ENCODE measurements at regions not wholly inside any gene's neighbourhood (a gene's known extent, or its start where the extent isn't known, plus 50 kb on each side); places are given as distances from the start of the nearest gene placed in this dataset.

- no peak for TF ChIP-seq CTCF (IDR thresholded peaks at IDR 0.05; ENCODE audit: insufficient read depth, low read length, poor library complexity, severe bottlenecking)
- no peak overlapping the region for H3K4me3 ChIP-seq (replicated peaks; ENCODE audit: low read depth, low read length)
- DNase-seq (ENCODE audit: extremely low read depth, insufficient read length) = no peak
- H3K27me3 ChIP-seq (replicated peaks; ENCODE audit: control insufficient read depth, insufficient read depth, low read length) = no peaks in the 10 kb centered on the region
- H3K36me3 ChIP-seq (ENCODE audit: control insufficient read depth, insufficient read depth, low read length) = no peaks in the 10 kb centered on the region
Measured at GRCh38 chr12:97757481-97758193, 295.0 kb downstream of the RMST start.

- no peaks in the 10 kb centered on the region for H3K36me3 ChIP-seq (ENCODE audit: control insufficient read depth, insufficient read depth, low read length)
- no peak for DNase-seq (ENCODE audit: extremely low read depth, insufficient read length)
- no peaks in the 10 kb centered on the region for H3K27me3 ChIP-seq (replicated peaks; ENCODE audit: control insufficient read depth, insufficient read depth, low read length)
- no peak for TF ChIP-seq CTCF (IDR thresholded peaks at IDR 0.05; ENCODE audit: insufficient read depth, low read length, poor library complexity, severe bottlenecking)
- no peak overlapping the region for H3K4me3 ChIP-seq (replicated peaks; ENCODE audit: low read depth, low read length)
Measured at GRCh38 chr12:97758194-97758501, 295.5 kb downstream of the RMST start.

DNA sequence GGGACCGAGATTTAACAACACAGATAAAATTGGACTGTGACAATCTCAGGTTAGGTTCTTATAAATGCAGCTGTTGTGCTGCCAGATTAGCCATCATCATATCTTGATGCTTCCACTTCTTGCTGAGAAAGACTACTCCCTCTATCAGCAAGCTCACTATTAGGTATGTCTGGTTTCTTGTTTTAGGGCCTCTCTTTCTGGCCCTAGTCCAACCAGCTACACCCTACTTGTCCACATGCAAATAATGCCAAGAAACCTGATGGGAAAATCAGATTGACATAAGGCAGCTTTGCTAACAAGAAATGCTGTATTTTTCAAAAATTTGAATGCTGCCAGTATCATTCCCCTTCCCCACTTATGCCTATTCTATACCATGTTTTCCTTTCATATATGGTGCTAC, 296.0 kb downstream of the RMST start:
- no peak for TF ChIP-seq CTCF (IDR thresholded peaks at IDR 0.05; ENCODE audit: insufficient read depth, low read length, poor library complexity, severe bottlenecking)
- H3K4me3 ChIP-seq (replicated peaks; ENCODE audit: low read depth, low read length) = no peak overlapping the region
- DNase-seq (ENCODE audit: extremely low read depth, insufficient read length) = no peak
- H3K27me3 ChIP-seq (replicated peaks; ENCODE audit: control insufficient read depth, insufficient read depth, low read length) = no peaks in the 10 kb centered on the region
- H3K36me3 ChIP-seq (ENCODE audit: control insufficient read depth, insufficient read depth, low read length) = no peaks in the 10 kb centered on the region

DNA sequence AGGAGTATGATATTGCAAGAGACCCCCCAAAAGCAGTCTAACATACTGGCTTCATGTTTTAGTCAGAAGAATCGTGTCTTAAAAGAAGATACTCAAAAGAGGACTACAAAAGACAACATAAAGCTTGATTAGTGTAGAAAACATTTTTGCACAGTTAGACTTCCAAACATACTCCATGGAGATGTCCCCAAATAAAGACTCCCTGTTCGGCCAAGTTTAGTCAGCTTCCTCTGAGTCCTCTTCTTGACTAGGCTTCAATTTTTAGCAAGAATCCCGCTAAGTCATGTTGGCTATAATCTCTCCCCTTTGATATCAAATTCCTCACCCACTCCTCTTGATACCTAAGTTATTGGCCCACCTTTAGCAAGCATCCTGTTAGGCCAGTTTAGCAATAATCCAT, 298.0 kb downstream of the RMST start:
- no peak for DNase-seq (ENCODE audit: extremely low read depth, insufficient read length)
- no peak for TF ChIP-seq CTCF (IDR thresholded peaks at IDR 0.05; ENCODE audit: insufficient read depth, low read length, poor library complexity, severe bottlenecking)
- Histone ChIP-seq H3K27me3 (replicated peaks; ENCODE audit: control insufficient read depth, insufficient read depth, low read length) (no peaks in the 10 kb centered on the region), H3K36me3 (ENCODE audit: control insufficient read depth, insufficient read depth, low read length) (no peaks in the 10 kb centered on the region), H3K4me3 (replicated peaks; ENCODE audit: low read depth, low read length) (no peak overlapping the region)

DNA sequence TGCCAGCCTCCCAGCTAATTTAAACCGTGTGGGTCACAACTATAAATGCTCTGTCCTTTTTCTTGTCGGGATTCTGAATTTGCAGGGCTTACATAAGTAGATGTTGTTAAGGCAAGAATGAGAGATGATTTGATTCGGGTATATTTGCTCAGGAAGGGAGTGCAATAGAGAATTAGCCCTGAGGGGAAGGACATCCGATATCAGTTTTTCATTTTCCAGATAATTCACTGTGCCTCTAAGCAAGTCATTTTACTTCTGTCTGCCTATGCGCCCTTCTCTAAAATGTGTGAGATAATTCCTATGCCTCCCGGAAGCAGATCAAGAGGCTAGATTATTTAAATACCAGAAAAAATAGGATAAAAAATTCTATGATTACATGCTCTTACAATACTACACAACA, 300.5 kb downstream of the RMST start:
- 0 out of 2 replicates have a peak, but pooled peaks cover 1% of the 10 kb centered on the region for H3K27me3 ChIP-seq (replicated peaks; ENCODE audit: control insufficient read depth, insufficient read depth, low read length)

More for the DNA sequence above, 300.5 kb downstream of the RMST start:
- DNase-seq (ENCODE audit: extremely low read depth, insufficient read length) = no peak
- no peaks in the 10 kb centered on the region for H3K36me3 ChIP-seq (ENCODE audit: control insufficient read depth, insufficient read depth, low read length)
- no peak for TF ChIP-seq CTCF (IDR thresholded peaks at IDR 0.05; ENCODE audit: insufficient read depth, low read length, poor library complexity, severe bottlenecking)
- H3K4me3 ChIP-seq (replicated peaks; ENCODE audit: low read depth, low read length) = no peak overlapping the region
